ENCODE measurements at regions not wholly inside any gene's neighbourhood (a gene's known extent, or its start where the extent isn't known, plus 50 kb on each side); places are given as distances from the start of the nearest gene placed in this dataset.
"Not testable (repeated sequence)": the region's sequence is repeated elsewhere in the genome, so short reads cannot be mapped to it uniquely, and the experiment has no call there.

- H3K4me3 ChIP-seq (ENCODE audit: control insufficient read depth in 1 of 2, extremely low read depth in 1 of 2, low read length in 1 of 2); DNase-seq; H3K27ac Mint-ChIP-seq; H3K9me3 ChIP-seq; H3K4me1 Mint-ChIP-seq; H3K4me3 Mint-ChIP-seq; CTCF ChIA-PET; POLR2A ChIA-PET; H3K27me3 ChIP-seq (replicated peaks in 1 of 2; ENCODE audit: control insufficient read depth in 2 of 2, extremely low read depth in 1 of 2, insufficient read depth in 2 of 2, low read length in 1 of 2); H3K27ac ChIP-seq (ENCODE audit: low read length); H3K27me3 Mint-ChIP-seq; H3K36me3 Mint-ChIP-seq; H3K4me1 ChIP-seq (ENCODE audit: control insufficient read depth in 1 of 2, extremely low read depth in 1 of 2, insufficient read depth in 2 of 2, low read length in 2 of 2); H3K36me3 ChIP-seq (ENCODE audit: control insufficient read depth in 2 of 2, extremely low read depth in 1 of 2, insufficient read depth in 1 of 2, low read length in 1 of 2); ATAC-seq (replicated peaks in 1 of 4): not testable (repeated sequence)
- WGBS (ENCODE audit: insufficient coverage), result 88% methylated on average over 1 of the region's 2 CpGs
- peaks cover 4 to 26% (median 17%) of the 10 kb centered on the region in 3 donors for H3K9me3 Mint-ChIP-seq
Observed at GRCh38 chr3:75960031-75960430, 174.7 kb upstream of the ZNF717 start.

- H3K4me3 Mint-ChIP-seq; H3K27ac Mint-ChIP-seq; ATAC-seq (replicated peaks in 1 of 4); H3K4me1 ChIP-seq (ENCODE audit: control insufficient read depth in 1 of 2, extremely low read depth in 1 of 2, insufficient read depth in 2 of 2, low read length in 2 of 2); H3K4me3 ChIP-seq (ENCODE audit: control insufficient read depth in 1 of 2, extremely low read depth in 1 of 2, low read length in 1 of 2); DNase-seq; CTCF ChIA-PET; H3K27me3 Mint-ChIP-seq; H3K4me1 Mint-ChIP-seq; H3K36me3 ChIP-seq (ENCODE audit: control insufficient read depth in 2 of 2, extremely low read depth in 1 of 2, insufficient read depth in 1 of 2, low read length in 1 of 2); H3K36me3 Mint-ChIP-seq; H3K27me3 ChIP-seq (replicated peaks in 1 of 2; ENCODE audit: control insufficient read depth in 2 of 2, extremely low read depth in 1 of 2, insufficient read depth in 2 of 2, low read length in 1 of 2); POLR2A ChIA-PET; H3K27ac ChIP-seq (ENCODE audit: low read length); H3K9me3 ChIP-seq: not testable (repeated sequence)
- 40% methylated on average over 1 of the region's 2 CpGs for WGBS (ENCODE audit: insufficient coverage)
- peaks cover 4 to 33% (median 16%) of the 10 kb centered on the region in 3 donors for H3K9me3 Mint-ChIP-seq
Observed at GRCh38 chr3:75962054-75962453, 176.7 kb upstream of the ZNF717 start.

DNA sequence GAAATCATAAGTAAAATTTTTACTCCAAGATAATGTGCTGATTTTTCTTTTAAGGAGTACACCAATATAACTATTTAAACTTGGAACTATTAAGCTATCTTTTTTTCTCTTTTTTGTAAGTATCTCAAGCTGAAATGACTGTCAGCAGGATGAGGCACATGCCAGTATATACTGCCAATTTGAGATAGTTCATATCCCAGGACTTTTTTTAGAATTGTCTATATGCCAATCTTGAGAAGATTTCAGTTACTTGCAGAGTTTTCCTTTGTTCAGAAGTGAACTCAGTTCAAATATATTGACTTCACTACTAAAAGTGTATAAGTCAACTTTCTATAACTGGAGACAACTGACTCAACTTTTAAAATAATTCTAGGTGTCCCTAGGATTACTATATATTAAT is 181.7 kb upstream of the ZNF717 start:
- ATAC-seq (replicated peaks in 1 of 4) (no peak), DNase-seq (no peak)
- Mint-ChIP-seq H3K27ac (no peak overlapping the region), H3K36me3 (no peaks in the 10 kb centered on the region), H3K4me1 (no peaks in the 10 kb centered on the region), H3K9me3 (peaks cover 10 to 24% (median 19%) of the 10 kb centered on the region in 3 donors), H3K27me3 (no peaks in the 10 kb centered on the region), H3K4me3 (no peak overlapping the region)
- H3K27me3 ChIP-seq (replicated peaks in 1 of 2; ENCODE audit: control insufficient read depth in 2 of 2, extremely low read depth in 1 of 2, insufficient read depth in 2 of 2, low read length in 1 of 2), result no peaks in the 10 kb centered on the region
- ChIA-PET CTCF (no interaction called here), POLR2A (no interaction called here)
- no peak overlapping the region for H3K27ac ChIP-seq (ENCODE audit: low read length)
- H3K9me3 ChIP-seq, result no peaks in the 10 kb centered on the region
- H3K4me1 ChIP-seq (ENCODE audit: control insufficient read depth in 1 of 2, extremely low read depth in 1 of 2, insufficient read depth in 2 of 2, low read length in 2 of 2), result no peaks in the 10 kb centered on the region
- no peak overlapping the region for H3K4me3 ChIP-seq (ENCODE audit: control insufficient read depth in 1 of 2, extremely low read depth in 1 of 2, low read length in 1 of 2)
- no peaks in the 10 kb centered on the region for H3K36me3 ChIP-seq (ENCODE audit: control insufficient read depth in 2 of 2, extremely low read depth in 1 of 2, insufficient read depth in 1 of 2, low read length in 1 of 2)

GRCh38 chr3:75978686-75979085 is 193.3 kb upstream of the ZNF717 start:
- no peak for ATAC-seq (replicated peaks in 1 of 4)
- no CpG with 5 or more reads among the region's 4 CpGs for WGBS (ENCODE audit: insufficient coverage)
- Mint-ChIP-seq H3K27ac (no peak overlapping the region), H3K27me3 (no peaks in the 10 kb centered on the region), H3K9me3 (peaks cover 15 to 21% (median 16%) of the 10 kb centered on the region in 3 donors), H3K4me3 (no peak overlapping the region), H3K4me1 (no peaks in the 10 kb centered on the region), H3K36me3 (no peaks in the 10 kb centered on the region)
- H3K4me3 ChIP-seq (ENCODE audit: control insufficient read depth in 1 of 2, extremely low read depth in 1 of 2, low read length in 1 of 2), result no peak overlapping the region
- no peaks in the 10 kb centered on the region for H3K36me3 ChIP-seq (ENCODE audit: control insufficient read depth in 2 of 2, extremely low read depth in 1 of 2, insufficient read depth in 1 of 2, low read length in 1 of 2)
- H3K9me3 ChIP-seq, result no peaks in the 10 kb centered on the region
- POLR2A ChIA-PET, result no interaction called here
- H3K27ac ChIP-seq (ENCODE audit: low read length), result no peak overlapping the region
- CTCF ChIA-PET, result interaction anchor here in 1 of 2 donors (0.6 kb wide), 1 partner anchor 833 kb away, joined by 4 read pairs; no protein-coding TSS in a partner anchor
- no peaks in the 10 kb centered on the region for H3K27me3 ChIP-seq (replicated peaks in 1 of 2; ENCODE audit: control insufficient read depth in 2 of 2, extremely low read depth in 1 of 2, insufficient read depth in 2 of 2, low read length in 1 of 2)
- no peaks in the 10 kb centered on the region for H3K4me1 ChIP-seq (ENCODE audit: control insufficient read depth in 1 of 2, extremely low read depth in 1 of 2, insufficient read depth in 2 of 2, low read length in 2 of 2)
- DNase-seq, result no peak

DNA sequence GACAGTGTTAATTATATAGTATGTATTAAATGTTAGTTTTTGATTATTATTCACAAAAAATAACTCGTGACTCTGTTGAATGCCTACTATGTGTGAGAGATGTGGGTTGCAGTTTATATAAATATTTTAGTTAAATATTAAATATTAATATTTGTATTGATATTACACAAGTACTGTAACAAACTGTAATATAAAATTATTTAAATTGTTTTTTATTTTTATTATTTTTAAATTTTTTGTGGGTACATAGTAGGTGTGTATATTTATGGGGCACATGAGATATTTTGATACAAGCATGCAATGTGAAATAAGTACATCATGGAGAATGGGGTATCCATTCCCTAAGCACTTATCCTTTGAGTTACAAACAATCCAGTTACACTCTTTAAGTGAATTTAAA is 196.1 kb upstream of the ZNF717 start:
- no peak for DNase-seq
- no peaks in the 10 kb centered on the region for H3K9me3 ChIP-seq
- no peaks in the 10 kb centered on the region for H3K4me1 Mint-ChIP-seq
- H3K4me1 ChIP-seq (ENCODE audit: control insufficient read depth in 1 of 2, extremely low read depth in 1 of 2, insufficient read depth in 2 of 2, low read length in 2 of 2), result no peaks in the 10 kb centered on the region
- H3K36me3 ChIP-seq (ENCODE audit: control insufficient read depth in 2 of 2, extremely low read depth in 1 of 2, insufficient read depth in 1 of 2, low read length in 1 of 2), result no peaks in the 10 kb centered on the region
- no peaks in the 10 kb centered on the region for H3K36me3 Mint-ChIP-seq
- no peak overlapping the region for H3K27ac ChIP-seq (ENCODE audit: low read length)
- H3K4me3 Mint-ChIP-seq, result no peak overlapping the region
- peaks cover 11 to 18% (median 14%) of the 10 kb centered on the region in 3 donors for H3K9me3 Mint-ChIP-seq
- no peaks in the 10 kb centered on the region for H3K27me3 ChIP-seq (replicated peaks in 1 of 2; ENCODE audit: control insufficient read depth in 2 of 2, extremely low read depth in 1 of 2, insufficient read depth in 2 of 2, low read length in 1 of 2)
- H3K4me3 ChIP-seq (ENCODE audit: control insufficient read depth in 1 of 2, extremely low read depth in 1 of 2, low read length in 1 of 2), result no peak overlapping the region
- ATAC-seq (replicated peaks in 1 of 4), result no peak
- H3K27ac Mint-ChIP-seq, result no peak overlapping the region
- H3K27me3 Mint-ChIP-seq, result no peaks in the 10 kb centered on the region
- ChIA-PET POLR2A (no interaction called here), CTCF (no interaction called here)
- WGBS (ENCODE audit: insufficient coverage), result no CpG with 5 or more reads among the region's 1 CpG

- no peaks in the 10 kb centered on the region for H3K9me3 ChIP-seq
- POLR2A ChIA-PET, result no interaction called here
- H3K36me3 ChIP-seq (ENCODE audit: control insufficient read depth in 2 of 2, extremely low read depth in 1 of 2, insufficient read depth in 1 of 2, low read length in 1 of 2), result no peaks in the 10 kb centered on the region
- H3K4me1 ChIP-seq (ENCODE audit: control insufficient read depth in 1 of 2, extremely low read depth in 1 of 2, insufficient read depth in 2 of 2, low read length in 2 of 2), result no peaks in the 10 kb centered on the region
- no peak overlapping the region for H3K4me3 ChIP-seq (ENCODE audit: control insufficient read depth in 1 of 2, extremely low read depth in 1 of 2, low read length in 1 of 2)
- Mint-ChIP-seq H3K4me3 (no peak overlapping the region), H3K36me3 (no peaks in the 10 kb centered on the region), H3K9me3 (peaks cover 11 to 18% (median 14%) of the 10 kb centered on the region in 3 donors), H3K27me3 (no peaks in the 10 kb centered on the region), H3K4me1 (no peaks in the 10 kb centered on the region), H3K27ac (no peak overlapping the region)
- WGBS (ENCODE audit: insufficient coverage), result no CpG with 5 or more reads among the region's 3 CpGs
- CTCF ChIA-PET, result no interaction called here
- DNase-seq, result no peak
- ATAC-seq (replicated peaks in 1 of 4), result no peak
- H3K27me3 ChIP-seq (replicated peaks in 1 of 2; ENCODE audit: control insufficient read depth in 2 of 2, extremely low read depth in 1 of 2, insufficient read depth in 2 of 2, low read length in 1 of 2), result no peaks in the 10 kb centered on the region
- H3K27ac ChIP-seq (ENCODE audit: low read length), result no peak overlapping the region
Observed at GRCh38 chr3:75982151-75982550, 196.8 kb upstream of the ZNF717 start.

DNA sequence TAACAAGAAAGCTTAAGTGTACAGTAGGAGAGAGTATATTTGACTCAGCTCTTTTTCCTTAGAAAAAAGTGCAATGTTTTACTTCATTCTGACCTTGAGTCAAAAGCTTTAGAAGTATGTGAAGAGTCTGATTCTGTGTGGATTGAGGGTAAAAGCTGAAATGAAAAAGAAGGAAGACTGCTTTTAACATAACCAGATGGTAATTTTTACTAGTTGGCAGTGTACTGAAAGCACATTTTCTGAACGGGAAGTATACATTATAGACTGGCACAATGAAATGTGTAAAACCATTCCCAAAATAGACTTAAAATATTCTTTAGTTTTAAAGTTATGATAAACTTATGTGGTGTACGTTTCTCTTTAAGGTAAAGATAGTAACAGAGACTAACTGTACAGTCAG is 197.8 kb upstream of the ZNF717 start:
- ChIA-PET CTCF (no interaction called here), POLR2A (no interaction called here)
- H3K36me3 Mint-ChIP-seq, result no peaks in the 10 kb centered on the region
- no peak overlapping the region for H3K4me3 ChIP-seq (ENCODE audit: control insufficient read depth in 1 of 2, extremely low read depth in 1 of 2, low read length in 1 of 2)
- H3K4me3 Mint-ChIP-seq, result no peak overlapping the region
- H3K27ac Mint-ChIP-seq, result no peak overlapping the region
- no peaks in the 10 kb centered on the region for H3K4me1 ChIP-seq (ENCODE audit: control insufficient read depth in 1 of 2, extremely low read depth in 1 of 2, insufficient read depth in 2 of 2, low read length in 2 of 2)
- no peak overlapping the region for H3K27ac ChIP-seq (ENCODE audit: low read length)
- no peaks in the 10 kb centered on the region for H3K9me3 ChIP-seq
- no peaks in the 10 kb centered on the region for H3K27me3 Mint-ChIP-seq
- peaks cover 18 to 22% (median 20%) of the 10 kb centered on the region in 3 donors for H3K9me3 Mint-ChIP-seq
- no peaks in the 10 kb centered on the region for H3K27me3 ChIP-seq (replicated peaks in 1 of 2; ENCODE audit: control insufficient read depth in 2 of 2, extremely low read depth in 1 of 2, insufficient read depth in 2 of 2, low read length in 1 of 2)
- WGBS (ENCODE audit: insufficient coverage), result 60% methylated on average over 1 of the region's 2 CpGs
- no peak for DNase-seq
- H3K36me3 ChIP-seq (ENCODE audit: control insufficient read depth in 2 of 2, extremely low read depth in 1 of 2, insufficient read depth in 1 of 2, low read length in 1 of 2), result no peaks in the 10 kb centered on the region
- no peak for ATAC-seq (replicated peaks in 1 of 4)
- no peaks in the 10 kb centered on the region for H3K4me1 Mint-ChIP-seq
